NT2/D1 (cell line): ENCODE measurements at regions not wholly inside any gene's neighbourhood (a gene's known extent, or its start where the extent isn't known, plus 50 kb on each side); places are given as distances from the start of the nearest gene placed in this dataset.

Experiments used
- SUZ12 ChIP-seq: IDR thresholded peaks from 2 replicates; pipeline ENCODE4 v1.6.1; 2011; ENCODE audit not compliant: insufficient read length, insufficient read depth; ENCODE audit errors: extremely low read depth
- YY1 ChIP-seq: IDR thresholded peaks from 2 replicates; pipeline ENCODE4 v1.6.1; 2011; ENCODE audit not compliant: insufficient read length, insufficient read depth
- ZNF274 ChIP-seq: IDR thresholded peaks from 2 replicates; pipeline ENCODE4 v1.6.1; 2011; ENCODE audit warnings: mild to moderate bottlenecking, low read depth, low read length

DNA sequence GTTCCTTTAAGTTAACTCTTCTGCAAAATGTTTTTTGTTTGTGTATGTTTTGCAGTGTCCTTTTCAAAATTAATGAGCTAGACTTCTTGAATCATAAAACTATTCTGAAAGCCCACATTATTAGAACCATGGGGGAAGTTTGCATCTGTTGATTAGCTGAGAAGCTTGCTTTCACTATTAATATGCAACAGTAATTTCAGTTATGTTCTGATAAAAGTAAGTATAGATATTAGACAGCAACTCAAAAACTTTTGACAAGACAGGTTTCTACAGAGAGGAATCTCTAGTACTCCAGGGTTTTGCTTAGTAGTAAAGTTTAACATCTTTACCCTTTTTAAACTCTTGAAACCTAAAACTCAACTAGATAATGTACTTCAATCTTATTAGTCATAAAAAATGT is 147.8 kb downstream of the UBE2E3 start:
- TF ChIP-seq SUZ12 (no peak), YY1 (no peak), ZNF274 (no peak)
